OCI-LY7 (cell line): ENCODE measurements at regions not wholly inside any gene's neighbourhood (a gene's known extent, or its start where the extent isn't known, plus 50 kb on each side); places are given as distances from the start of the nearest gene placed in this dataset.

Experiments used
- BruUV-seq: library from RNA; stranded (reverse); fragments of 400-500 nt; replicated peaks from 2 replicates; lab custom pipeline; 2021; lab: Mats Ljungman, UMichigan
- CTCF ChIA-PET: fragments of 300-600 bp; sonication (Branson Sonifier 250); formaldehyde crosslinking; loops from one replicate; lab custom pipeline; 2022; ENCODE audit warnings: antibody characterized with exemption; ENCODE audit not compliant: unreplicated experiment; lab: Charles Lee
- POLR2A ChIA-PET: fragments of 300-600 bp; sonication (Branson Sonifier 250); formaldehyde crosslinking; loops from one replicate; lab custom pipeline; 2022; ENCODE audit warnings: antibody characterized with exemption; lab: Charles Lee
- DNase-seq: peaks from one replicate; pipeline ENCODE4 v3.0.0-alpha.2; 2015; ENCODE audit warnings: low spot score
- H2AFZ ChIP-seq: fragments of 200-600 bp; sonication (generic), shearing (Covaris generic); 2 replicates; pipeline ENCODE4 v1.6.1; 2014; ENCODE audit warnings: mild to moderate bottlenecking, antibody characterized with exemption, low read length, moderate library complexity
- H3K27ac ChIP-seq: fragments of 200-600 bp; sonication (generic); 2 replicates; pipeline ENCODE4 v1.5.1; 2014; ENCODE audit warnings: mixed run types, low read depth, mild to moderate bottlenecking, moderate library complexity, low read length, inconsistent platforms; ENCODE audit not compliant: poor library complexity, severe bottlenecking
- H3K36me3 ChIP-seq: fragments of 200-600 bp; sonication (generic); 2 replicates; pipeline ENCODE4 v1.6.1; 2014; ENCODE audit warnings: mild to moderate bottlenecking, antibody characterized with exemption, low read length, moderate library complexity, mixed read lengths; ENCODE audit not compliant: insufficient read depth
- H3K4me1 ChIP-seq: fragments of 200-600 bp; sonication (generic); 2 replicates; pipeline ENCODE4 v1.5.1; 2014; ENCODE audit warnings: mild to moderate bottlenecking, low read length; ENCODE audit not compliant: insufficient read depth, poor library complexity, severe bottlenecking
- H3K4me2 ChIP-seq: fragments of 200-600 bp; sonication (generic); 2 replicates; pipeline ENCODE4 v1.6.1; 2014; ENCODE audit warnings: mild to moderate bottlenecking, low read length
- H3K4me3 ChIP-seq: fragments of 200-600 bp; sonication (generic); 2 replicates; pipeline ENCODE4 v1.5.1; 2014; ENCODE audit warnings: mild to moderate bottlenecking, low read depth, low read length; ENCODE audit not compliant: poor library complexity, severe bottlenecking
- H3K79me2 ChIP-seq: fragments of 200-600 bp; sonication (generic); 2 replicates; pipeline ENCODE4 v1.6.1; 2016; ENCODE audit warnings: low read depth, mild to moderate bottlenecking, low read length, moderate library complexity, mixed read lengths; ENCODE audit not compliant: insufficient read depth
- H3K9me2 ChIP-seq: fragments of 200-600 bp; sonication (generic); 2 replicates; pipeline ENCODE4 v1.6.1; 2016; ENCODE audit warnings: mild to moderate bottlenecking, low read length, mixed read lengths; ENCODE audit not compliant: insufficient read depth
- H3K9me3 ChIP-seq: fragments of 200-600 bp; sonication (generic); 2 replicates; pipeline ENCODE4 v1.6.1; 2014; ENCODE audit warnings: mild to moderate bottlenecking, mixed run types, low read length, mixed read lengths
- H4K20me1 ChIP-seq: fragments of 200-600 bp; sonication (generic); 2 replicates; pipeline ENCODE4 v1.6.1; 2014; ENCODE audit warnings: mild to moderate bottlenecking, antibody characterized with exemption, low read length, moderate library complexity, mixed read lengths; ENCODE audit not compliant: insufficient read depth
- EZH2phosphoT487 ChIP-seq: fragments of 200-600 bp; sonication (generic); IDR thresholded peaks from 2 replicates; pipeline ENCODE4 v1.6.1; 2018; ENCODE audit warnings: low read depth, borderline replicate concordance, mild to moderate bottlenecking, mixed run types, antibody characterized with exemption, low read length, moderate library complexity, mixed read lengths
- intact Hi-C: fragments of 100-400 bp; cut with micrococcal nuclease; formaldehyde crosslinking; loops from one replicate; pipeline ENCODE4 v1.10.0; 2022; ENCODE audit not compliant: unreplicated experiment
- TF ChIP-seq, protein P1 (sequence below): fragments of 200-600 bp; sonication (generic); conservative IDR thresholded peaks from 2 replicates; pipeline ENCODE4 v1.5.1; 2014; ENCODE audit warnings: mild to moderate bottlenecking, antibody characterized with exemption, low read length, moderate library complexity, mixed read lengths

DNA sequence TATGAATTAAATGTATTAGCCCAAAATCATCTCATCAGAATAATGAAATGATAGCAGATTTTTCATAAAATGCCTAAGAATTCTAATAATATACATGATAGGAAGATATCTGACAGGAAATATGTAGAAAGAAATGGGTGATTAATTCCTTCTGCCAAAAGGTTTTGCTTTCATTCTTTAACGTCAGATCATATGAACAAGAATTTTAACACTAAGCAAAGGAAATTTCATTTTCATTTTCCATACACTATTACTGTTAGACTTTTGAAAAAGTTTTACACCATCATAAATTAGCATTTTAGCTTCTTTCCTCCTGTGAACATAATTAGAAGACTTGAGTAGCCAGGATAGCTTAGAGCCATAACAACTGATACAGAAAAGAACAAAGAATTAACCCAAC lies 1099.9 kb downstream of the NSUN3 start:
- H3K36me3 ChIP-seq, result no peaks in the 10 kb centered on the region
- TF ChIP-seq, protein P1, sequence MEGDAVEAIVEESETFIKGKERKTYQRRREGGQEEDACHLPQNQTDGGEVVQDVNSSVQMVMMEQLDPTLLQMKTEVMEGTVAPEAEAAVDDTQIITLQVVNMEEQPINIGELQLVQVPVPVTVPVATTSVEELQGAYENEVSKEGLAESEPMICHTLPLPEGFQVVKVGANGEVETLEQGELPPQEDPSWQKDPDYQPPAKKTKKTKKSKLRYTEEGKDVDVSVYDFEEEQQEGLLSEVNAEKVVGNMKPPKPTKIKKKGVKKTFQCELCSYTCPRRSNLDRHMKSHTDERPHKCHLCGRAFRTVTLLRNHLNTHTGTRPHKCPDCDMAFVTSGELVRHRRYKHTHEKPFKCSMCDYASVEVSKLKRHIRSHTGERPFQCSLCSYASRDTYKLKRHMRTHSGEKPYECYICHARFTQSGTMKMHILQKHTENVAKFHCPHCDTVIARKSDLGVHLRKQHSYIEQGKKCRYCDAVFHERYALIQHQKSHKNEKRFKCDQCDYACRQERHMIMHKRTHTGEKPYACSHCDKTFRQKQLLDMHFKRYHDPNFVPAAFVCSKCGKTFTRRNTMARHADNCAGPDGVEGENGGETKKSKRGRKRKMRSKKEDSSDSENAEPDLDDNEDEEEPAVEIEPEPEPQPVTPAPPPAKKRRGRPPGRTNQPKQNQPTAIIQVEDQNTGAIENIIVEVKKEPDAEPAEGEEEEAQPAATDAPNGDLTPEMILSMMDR, result no peak
- TF ChIP-seq EZH2phosphoT487, result no peak
- no peaks in the 10 kb centered on the region for H3K9me2 ChIP-seq
- no TSS peak for BruUV-seq
- H2AFZ ChIP-seq, result no peak overlapping the region
- H3K79me2 ChIP-seq, result no peaks in the 10 kb centered on the region
- CTCF ChIA-PET, result no interaction called here
- H3K9me3 ChIP-seq, result no peaks in the 10 kb centered on the region
- H3K4me1 ChIP-seq, result no peaks in the 10 kb centered on the region
- POLR2A ChIA-PET, result no interaction called here
- DNase-seq, result no peak
- H3K27ac ChIP-seq, result no peak overlapping the region
- H3K4me3 ChIP-seq, result no peak overlapping the region
- no peak overlapping the region for H3K4me2 ChIP-seq
- H4K20me1 ChIP-seq, result no peaks in the 10 kb centered on the region
- intact Hi-C loops, result no loop called here

DNA sequence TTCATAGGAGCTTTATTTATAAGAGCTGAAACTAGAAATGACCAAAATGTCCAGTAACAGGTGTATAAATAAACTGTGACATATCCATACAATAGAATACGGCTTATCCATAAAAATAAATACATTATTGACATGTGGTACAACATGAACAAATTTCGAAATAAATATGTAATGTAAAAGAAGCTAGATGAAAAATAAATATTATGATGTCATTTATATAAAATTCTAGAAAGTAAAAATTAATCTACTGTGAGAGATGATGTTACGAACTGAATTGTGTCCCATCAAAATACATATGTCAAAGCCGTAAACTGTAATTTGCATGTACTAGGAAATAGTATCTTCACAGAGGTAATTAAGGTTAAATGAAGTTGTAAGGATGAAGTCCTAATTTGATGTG lies 1104.9 kb downstream of the NSUN3 start:
- Histone ChIP-seq H3K4me2 (no peak overlapping the region), H3K27ac (no peak overlapping the region), H3K36me3 (no peaks in the 10 kb centered on the region), H3K4me3 (no peak overlapping the region), H3K4me1 (no peaks in the 10 kb centered on the region), H3K9me2 (no peaks in the 10 kb centered on the region), H4K20me1 (no peaks in the 10 kb centered on the region), H2AFZ (no peak overlapping the region), H3K9me3 (no peaks in the 10 kb centered on the region), H3K79me2 (no peaks in the 10 kb centered on the region)
- no peak for DNase-seq
- BruUV-seq, result no TSS peak
- intact Hi-C loops, result no loop called here
- ChIA-PET CTCF (no interaction called here), POLR2A (no interaction called here)
- TF ChIP-seq EZH2phosphoT487, result no peak
- TF ChIP-seq, protein P1, result no peak

DNA sequence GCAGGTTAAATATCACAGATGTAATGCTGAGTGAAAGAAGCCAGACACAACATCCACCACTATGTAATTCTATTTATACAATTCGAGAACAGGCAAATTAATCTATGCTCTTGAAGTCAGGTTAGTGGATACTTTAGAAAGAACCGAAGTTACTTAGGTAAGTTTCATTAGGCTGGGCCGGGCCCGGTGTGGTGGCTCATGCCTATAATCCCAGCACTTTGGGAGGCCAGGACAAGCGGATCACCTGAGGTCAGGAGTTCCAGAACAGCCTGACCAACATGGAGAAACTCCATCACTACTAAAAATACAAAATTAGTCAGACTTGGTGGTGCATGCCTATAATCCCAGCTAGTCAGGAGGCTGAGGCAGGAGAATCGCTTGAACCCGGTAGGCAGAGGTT lies 1105.7 kb downstream of the NSUN3 start:
- BruUV-seq, result no TSS peak
- Histone ChIP-seq H3K27ac (no peak overlapping the region), H3K79me2 (no peaks in the 10 kb centered on the region), H3K36me3 (no peaks in the 10 kb centered on the region), H2AFZ (no peak overlapping the region), H3K9me2 (no peaks in the 10 kb centered on the region), H3K4me3 (no peak overlapping the region), H4K20me1 (no peaks in the 10 kb centered on the region), H3K9me3 (no peaks in the 10 kb centered on the region), H3K4me2 (no peak overlapping the region), H3K4me1 (no peaks in the 10 kb centered on the region)
- POLR2A ChIA-PET, result no interaction called here
- DNase-seq, result no peak
- TF ChIP-seq, protein P1, result no peak
- no peak for TF ChIP-seq EZH2phosphoT487
- intact Hi-C loops, result no loop called here
- CTCF ChIA-PET, result no interaction called here
